Nephron (organoid): ENCODE measurements at regions not wholly inside any gene's neighbourhood (a gene's known extent, or its start where the extent isn't known, plus 50 kb on each side); places are given as distances from the start of the nearest gene placed in this dataset.
"Not testable (repeated sequence)": the region's sequence is repeated elsewhere in the genome, so short reads cannot be mapped to it uniquely, and the experiment has no call there.

Experiments
- H3K27ac Mint-ChIP-seq, 3 experiments: 2 replicates each; pipeline ENCODE4 v1.8.0; 2020; ENCODE audit warnings: mixed read lengths in 3 of 3, mild to moderate bottlenecking in 2 of 3, moderate library complexity in 1 of 3
- H3K27me3 Mint-ChIP-seq: 2 replicates; pipeline ENCODE4 v1.8.0; 2021; ENCODE audit warnings: low read depth, mild to moderate bottlenecking, moderate library complexity, mixed read lengths
- H3K36me3 Mint-ChIP-seq: 2 replicates; pipeline ENCODE4 v1.8.0; 2020; ENCODE audit warnings: low read depth, mixed read lengths
- H3K4me1 Mint-ChIP-seq: 2 replicates; pipeline ENCODE4 v1.8.0; 2020; ENCODE audit warnings: mixed read lengths
- H3K4me3 Mint-ChIP-seq, 3 experiments: 2 replicates each; pipeline ENCODE4 v1.8.0; 2020; ENCODE audit warnings: mild to moderate bottlenecking in 3 of 3, mixed read lengths in 3 of 3, moderate library complexity in 2 of 3
- H3K9me3 Mint-ChIP-seq: 2 replicates; pipeline ENCODE4 v1.8.0; 2020; ENCODE audit warnings: mixed read lengths
- CTCF ChIP-seq, 3 experiments: fragments of 200-600 bp; sonication (generic); IDR thresholded peaks; one replicate each; pipeline ENCODE4 v1.5.0; 2021; ENCODE audit warnings: antibody characterized with exemption in 3 of 3; ENCODE audit not compliant: unreplicated experiment in 3 of 3

GRCh38 chrX:25112156-25112555, 96.4 kb upstream of the ARX start:
- Mint-ChIP-seq H3K36me3 (no peaks in the 10 kb centered on the region), H3K9me3 (no peaks in the 10 kb centered on the region), H3K27me3 (peaks cover 13% of the 10 kb centered on the region), H3K4me3 (no peak overlapping the region), H3K4me1 (peaks cover 7% of the 10 kb centered on the region), H3K27ac (no peak overlapping the region)
- TF ChIP-seq CTCF (IDR thresholded peaks at IDR 0.05; ENCODE audit: unreplicated experiment in 3 of 3), result no peak

- no peaks in the 10 kb centered on the region for H3K36me3 Mint-ChIP-seq
Observed at GRCh38 chrX:25108481-25108880, 92.7 kb upstream of the ARX start.

GRCh38 chrX:25105221-25105620, 89.5 kb upstream of the ARX start:
- Mint-ChIP-seq H3K36me3 (no peaks in the 10 kb centered on the region), H3K27me3 (no peaks in the 10 kb centered on the region), H3K9me3 (peaks cover 5% of the 10 kb centered on the region), H3K4me3 (no peak overlapping the region), H3K27ac (peak overlapping the region; percentile 23 to 73 (median 29)), H3K4me1 (peaks cover 14% of the 10 kb centered on the region)
- no peak for TF ChIP-seq CTCF (IDR thresholded peaks at IDR 0.05; ENCODE audit: unreplicated experiment in 3 of 3)

More at GRCh38 chrX:25108481-25108880, 92.7 kb upstream of the ARX start:
- TF ChIP-seq CTCF (IDR thresholded peaks at IDR 0.05; ENCODE audit: unreplicated experiment in 3 of 3), result no peak
- Mint-ChIP-seq H3K27ac (peak overlapping the region; percentile 15 to 93 (median 79)), H3K27me3 (peaks cover 7% of the 10 kb centered on the region), H3K4me1 (peaks cover 14% of the 10 kb centered on the region), H3K4me3 (peak overlapping the region in 1 of 3 experiments; percentile 39), H3K9me3 (no peaks in the 10 kb centered on the region)

GRCh38 chrX:25096522-25097045, 80.8 kb upstream of the ARX start:
- peaks cover 6% of the 10 kb centered on the region for H3K9me3 Mint-ChIP-seq
- no peak overlapping the region for H3K4me3 Mint-ChIP-seq
- H3K4me1 Mint-ChIP-seq, result peaks cover 11% of the 10 kb centered on the region
- TF ChIP-seq CTCF (IDR thresholded peaks at IDR 0.05; ENCODE audit: unreplicated experiment in 3 of 3), result no peak
- peak overlapping the region in 2 of 3 experiments; percentile 85 to 90 for H3K27ac Mint-ChIP-seq
- H3K36me3 Mint-ChIP-seq, result no peaks in the 10 kb centered on the region
- H3K27me3 Mint-ChIP-seq, result peaks cover 9% of the 10 kb centered on the region

GRCh38 chrX:25091152-25091551, 75.4 kb upstream of the ARX start:
- not testable (repeated sequence) for H3K4me1 Mint-ChIP-seq, H3K4me3 Mint-ChIP-seq, H3K27ac Mint-ChIP-seq, H3K27me3 Mint-ChIP-seq, H3K36me3 Mint-ChIP-seq
- H3K9me3 Mint-ChIP-seq, result peaks cover 16% of the 10 kb centered on the region

GRCh38 chrX:25084446-25084845, 68.7 kb upstream of the ARX start:
- H3K27me3 Mint-ChIP-seq, result peaks cover 9% of the 10 kb centered on the region
- no peak overlapping the region for H3K4me3 Mint-ChIP-seq
- H3K4me1 Mint-ChIP-seq, result no peaks in the 10 kb centered on the region
- no peak overlapping the region for H3K27ac Mint-ChIP-seq
- no peak for TF ChIP-seq CTCF (IDR thresholded peaks at IDR 0.05; ENCODE audit: unreplicated experiment in 3 of 3)
- H3K9me3 Mint-ChIP-seq, result peaks cover 12% of the 10 kb centered on the region
- no peaks in the 10 kb centered on the region for H3K36me3 Mint-ChIP-seq
